H1 (cell line): ENCODE measurements at regions not wholly inside any gene's neighbourhood (a gene's known extent, or its start where the extent isn't known, plus 50 kb on each side); places are given as distances from the start of the nearest gene placed in this dataset.
A peak's percentile ranks its signal among the peaks of the same experiment; 100 is the strongest.

ENCODE experiments used
- CBX8 ChIP-seq: fragments of 300-800, 300-1000 bp; sonication (generic); IDR thresholded peaks from 2 replicates; pipeline ENCODE4 v1.7.1; 2016; ENCODE audit warnings: low read depth, low read length, borderline replicate concordance
- CHD1 ChIP-seq: IDR thresholded peaks from 2 replicates; pipeline ENCODE4 v1.6.1; 2012; ENCODE audit warnings: low read depth, low read length, improper control_type of control experiment
- JUND ChIP-seq: IDR thresholded peaks from 2 replicates; pipeline ENCODE4 v1.6.1; 2011; ENCODE audit warnings: mild to moderate bottlenecking, improper control_type of control experiment, low read length
- KDM1A ChIP-seq: fragments of 200-600, 300-600 bp; sonication (generic); IDR thresholded peaks from 2 replicates; pipeline ENCODE4 v1.7.1; 2016; ENCODE audit warnings: mild to moderate bottlenecking, low read length, borderline replicate concordance
- RAD21 ChIP-seq, 2 experiments: IDR thresholded peaks in 1 of 2; conservative IDR thresholded peaks in 1 of 2; 2 replicates each; pipeline ENCODE4 v1.6.1; 2011; ENCODE audit warnings: low read depth in 2 of 2, low read length in 2 of 2, improper control_type of control experiment in 1 of 2, inconsistent platforms in 1 of 2, mild to moderate bottlenecking in 1 of 2, moderate library complexity in 1 of 2
- SP1 ChIP-seq: IDR thresholded peaks from 2 replicates; pipeline ENCODE4 v1.6.1; 2011; ENCODE audit warnings: low read depth, low read length
- SUZ12 ChIP-seq: fragments of 200-600 bp; sonication (generic); IDR thresholded peaks from 2 replicates; pipeline ENCODE4 v1.6.1; 2012; ENCODE audit warnings: mild to moderate bottlenecking, inconsistent platforms, low read length, moderate library complexity, mixed read lengths
- YY1 ChIP-seq: IDR thresholded peaks from 2 replicates; pipeline ENCODE4 v1.6.1; 2011; ENCODE audit warnings: low read depth, mild to moderate bottlenecking, low read length
- TF ChIP-seq, protein P1 (sequence below): IDR thresholded peaks from 2 replicates; pipeline ENCODE4 v1.6.1; 2012; ENCODE audit warnings: low read length, inconsistent platforms

DNA sequence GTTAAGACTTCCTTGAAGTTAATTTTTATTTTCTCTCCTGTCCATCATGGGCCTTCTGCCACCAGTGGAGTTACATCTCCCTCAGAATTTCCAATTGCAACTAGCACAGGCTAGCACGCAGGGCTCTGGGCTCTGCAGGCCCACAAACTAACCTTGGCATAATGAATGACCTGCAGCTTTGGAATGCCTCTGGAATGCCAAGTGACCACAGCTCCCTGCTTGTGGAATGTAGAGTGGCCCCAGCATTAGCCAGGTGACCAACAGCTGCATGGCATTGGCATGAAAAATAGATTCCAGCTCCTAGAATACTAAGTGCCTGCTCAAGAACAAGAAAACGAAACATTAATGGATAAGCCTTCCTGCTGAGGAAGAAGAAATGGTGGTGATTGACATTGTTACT lies 726.1 kb downstream of the BRINP1 start (continued):
- TF ChIP-seq KDM1A (no peak), CHD1 (no peak), SP1 (peak; percentile 72; the same call in 1 of the 2 replicates), JUND (peak; percentile 81), RAD21 (IDR thresholded peaks at IDR 0.05 in 1 of 2, conservative IDR thresholded peaks at IDR 0.05 in 1 of 2; ENCODE audit: low read depth in 2 of 2, low read length in 2 of 2) (no peak), CBX8 (no peak), SUZ12 (no peak), YY1 (peak; percentile 40; the same call in 1 of the 2 replicates)
- TF ChIP-seq, protein P1, sequence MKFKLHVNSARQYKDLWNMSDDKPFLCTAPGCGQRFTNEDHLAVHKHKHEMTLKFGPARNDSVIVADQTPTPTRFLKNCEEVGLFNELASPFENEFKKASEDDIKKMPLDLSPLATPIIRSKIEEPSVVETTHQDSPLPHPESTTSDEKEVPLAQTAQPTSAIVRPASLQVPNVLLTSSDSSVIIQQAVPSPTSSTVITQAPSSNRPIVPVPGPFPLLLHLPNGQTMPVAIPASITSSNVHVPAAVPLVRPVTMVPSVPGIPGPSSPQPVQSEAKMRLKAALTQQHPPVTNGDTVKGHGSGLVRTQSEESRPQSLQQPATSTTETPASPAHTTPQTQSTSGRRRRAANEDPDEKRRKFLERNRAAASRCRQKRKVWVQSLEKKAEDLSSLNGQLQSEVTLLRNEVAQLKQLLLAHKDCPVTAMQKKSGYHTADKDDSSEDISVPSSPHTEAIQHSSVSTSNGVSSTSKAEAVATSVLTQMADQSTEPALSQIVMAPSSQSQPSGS: peak; percentile 62; the same call in 1 of the 2 replicates
